GM23248 (cell line): ENCODE measurements at regions not wholly inside any gene's neighbourhood (a gene's known extent, or its start where the extent isn't known, plus 50 kb on each side); places are given as distances from the start of the nearest gene placed in this dataset.

ENCODE experiments used
- EZH2 ChIP-seq: fragments of 200-600 bp; sonication (generic); IDR thresholded peaks from 2 replicates; pipeline ENCODE4 v1.6.1; 2018; ENCODE audit warnings: antibody characterized with exemption, mild to moderate bottlenecking; ENCODE audit not compliant: insufficient read depth, poor library complexity, severe bottlenecking
- EZH2phosphoT487 ChIP-seq: fragments of 200-600 bp; sonication (generic); IDR thresholded peaks from 2 replicates; pipeline ENCODE4 v1.6.1; 2018; ENCODE audit warnings: antibody characterized with exemption, moderate library complexity, mild to moderate bottlenecking, low read depth; ENCODE audit not compliant: insufficient read depth

DNA sequence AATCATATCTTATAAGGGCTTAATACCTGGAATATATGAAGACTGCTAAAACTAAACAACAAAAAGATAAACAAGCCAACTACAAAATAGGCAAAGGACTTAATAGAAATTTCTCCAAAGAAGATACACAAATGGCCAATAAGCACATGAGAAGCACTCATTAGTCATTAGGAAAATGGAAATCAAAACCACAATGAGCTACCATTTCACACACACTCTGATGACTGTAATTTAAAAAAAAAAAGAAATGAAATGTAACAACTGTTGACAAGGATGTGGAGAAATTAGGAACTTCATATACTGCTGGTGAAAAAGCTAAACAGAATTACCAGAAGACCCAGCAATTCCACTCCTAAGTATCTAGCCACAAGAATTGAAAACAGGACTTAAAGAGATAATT is 374.2 kb upstream of the ZP4 start:
- TF ChIP-seq EZH2 (no peak), EZH2phosphoT487 (no peak)
